LNCaP clone FGC (cell line): ENCODE measurements at regions not wholly inside any gene's neighbourhood (a gene's known extent, or its start where the extent isn't known, plus 50 kb on each side); places are given as distances from the start of the nearest gene placed in this dataset.

ENCODE experiments used
- DNase-seq: peaks from one replicate; pipeline ENCODE4 v3.0.0-alpha.2; 2011; ENCODE audit warnings: low read depth
- H3K4me3 ChIP-seq: 2 replicates; pipeline ENCODE4 v1.5.1; 2011; ENCODE audit warnings: mild to moderate bottlenecking, low read depth, low read length, control low read depth
- CTCF ChIP-seq: IDR thresholded peaks from 2 replicates; pipeline ENCODE4 v1.5.1; 2012; ENCODE audit warnings: mild to moderate bottlenecking; ENCODE audit not compliant: control insufficient read depth, insufficient read depth; ENCODE audit errors: extremely low read depth

- DNase-seq = no peak
- no peak overlapping the region for H3K4me3 ChIP-seq
- no peak for TF ChIP-seq CTCF
Observed at GRCh38 chr7:84509522-84509921, 314.9 kb upstream of the SEMA3A start.

DNA sequence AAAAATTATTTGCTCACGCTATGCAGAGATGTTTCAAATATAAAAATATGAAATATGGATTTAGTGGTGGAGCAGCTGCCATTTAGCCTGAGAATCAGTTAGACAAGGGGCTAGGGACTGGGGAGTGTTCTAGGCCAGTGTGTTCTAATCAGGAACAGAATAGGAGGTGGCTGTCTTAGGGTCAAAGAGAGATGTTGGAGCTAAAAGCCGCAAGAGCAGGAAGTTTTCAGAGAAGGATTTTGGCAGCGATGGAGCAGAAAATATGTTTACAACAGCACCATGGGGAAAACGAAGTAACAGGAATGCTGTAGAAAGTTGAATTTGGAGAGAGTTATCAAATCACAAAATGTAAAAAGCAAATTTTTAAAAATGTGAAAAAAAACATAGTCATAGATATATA, 314.0 kb upstream of the SEMA3A start:
- DNase-seq = no peak
- no peak overlapping the region for H3K4me3 ChIP-seq
- TF ChIP-seq CTCF = no peak

- DNase-seq = no peak
- no peak overlapping the region for H3K4me3 ChIP-seq
- no peak for TF ChIP-seq CTCF
Observed at GRCh38 chr7:84507529-84507928, 312.9 kb upstream of the SEMA3A start.

GRCh38 chr7:84506151-84506550, 311.6 kb upstream of the SEMA3A start:
- DNase-seq = no peak
- TF ChIP-seq CTCF = no peak
- no peak overlapping the region for H3K4me3 ChIP-seq

- no peak overlapping the region for H3K4me3 ChIP-seq
- TF ChIP-seq CTCF = no peak
- no peak for DNase-seq
Observed at GRCh38 chr7:84502239-84502638, 307.6 kb upstream of the SEMA3A start.

GRCh38 chr7:84497873-84498272, 303.3 kb upstream of the SEMA3A start:
- no peak overlapping the region for H3K4me3 ChIP-seq
- TF ChIP-seq CTCF = no peak
- no peak for DNase-seq

- TF ChIP-seq CTCF = no peak
- DNase-seq = no peak
- no peak overlapping the region for H3K4me3 ChIP-seq
Observed at GRCh38 chr7:84495128-84495527, 300.5 kb upstream of the SEMA3A start.
